A172 (cell line): ENCODE measurements at regions not wholly inside any gene's neighbourhood (a gene's known extent, or its start where the extent isn't known, plus 50 kb on each side); places are given as distances from the start of the nearest gene placed in this dataset.

Experiments
- DNase-seq: peaks from one replicate; pipeline ENCODE4 v3.0.0-alpha.2; 2015; ENCODE audit warnings: low spot score

DNA sequence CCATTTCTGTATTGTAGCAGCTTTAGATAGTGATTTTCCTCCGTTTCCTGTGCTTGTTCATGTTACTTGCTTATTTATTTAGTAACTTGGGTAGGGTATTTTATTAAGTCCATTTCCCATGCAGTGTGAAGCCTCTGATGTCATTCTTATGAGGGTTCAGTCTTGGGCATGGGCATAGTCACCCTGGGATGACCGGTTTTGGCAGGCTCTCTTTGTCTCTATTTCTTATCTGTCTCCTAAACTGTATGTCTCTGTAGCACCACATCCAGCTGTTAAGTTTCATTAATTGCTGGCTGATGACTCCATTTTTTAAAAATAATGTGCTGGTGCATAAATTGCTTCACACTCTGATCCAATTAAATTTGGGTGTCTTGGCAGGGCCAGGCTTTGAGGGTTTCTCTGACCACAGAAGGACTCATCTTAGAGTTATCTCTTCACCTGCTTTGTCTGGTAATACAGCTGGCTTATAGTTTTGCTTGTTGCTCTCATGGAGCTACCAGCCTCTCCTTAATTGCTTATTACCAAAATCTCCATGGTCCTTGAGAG, 173.3 kb upstream of the VLDLR start:
- no peak for DNase-seq

DNA sequence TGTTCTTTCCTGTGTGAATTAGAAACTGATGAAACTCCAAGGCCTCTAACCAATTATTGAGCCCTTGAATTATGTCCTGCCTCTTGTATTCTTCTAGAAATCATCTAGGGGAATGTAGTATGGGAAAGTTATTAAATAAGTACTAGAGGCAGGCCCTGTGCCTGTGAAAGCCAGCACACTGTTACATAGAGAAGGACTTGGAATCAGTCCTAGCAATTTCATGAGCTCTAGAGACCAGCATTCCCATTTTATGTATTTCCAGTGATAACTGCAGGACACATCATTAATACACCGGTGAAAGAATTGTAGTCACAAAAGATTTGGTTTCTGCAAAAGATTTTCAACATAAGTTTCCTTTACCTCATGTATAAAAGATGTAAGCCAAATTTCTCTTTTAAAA, 168.5 kb upstream of the VLDLR start:
- DNase-seq = no peak

DNA sequence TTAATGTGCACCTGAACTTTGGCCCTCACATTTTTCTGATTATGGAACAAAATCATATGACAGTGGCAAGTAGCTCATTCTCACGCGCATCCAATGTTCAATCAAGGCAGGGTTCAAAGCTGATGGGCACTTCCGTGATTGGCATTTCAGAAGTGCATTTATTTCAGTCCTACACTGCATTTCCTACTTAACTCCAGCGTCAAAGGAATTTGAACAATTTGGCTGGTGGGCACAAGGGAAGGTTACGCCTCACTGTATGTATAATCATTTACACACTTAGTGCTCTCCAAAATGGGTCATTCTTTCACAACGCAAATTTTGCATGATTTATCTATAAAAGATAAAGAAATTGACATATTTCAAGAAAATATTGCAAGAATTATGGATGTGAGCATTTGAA, 167.9 kb upstream of the VLDLR start:
- no peak for DNase-seq

DNA sequence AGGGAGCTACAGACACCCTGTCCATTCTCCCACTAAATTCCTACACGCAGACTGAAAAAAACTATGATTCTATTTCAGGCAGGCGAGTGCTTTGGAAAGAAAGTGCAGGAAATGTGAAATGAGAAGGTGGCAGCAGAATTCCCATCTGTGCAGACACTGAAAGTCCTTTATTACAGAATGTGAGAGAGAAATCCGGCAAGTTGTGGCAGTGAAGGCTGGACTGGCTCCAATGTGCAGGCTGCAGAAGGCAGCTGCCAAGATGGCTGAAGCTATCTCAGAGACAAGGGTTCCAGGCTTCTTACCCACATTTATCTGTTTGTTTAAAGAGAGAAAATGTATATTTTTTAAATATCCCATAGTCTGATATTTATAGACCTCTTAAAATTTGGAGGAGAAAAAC, 161.8 kb upstream of the VLDLR start:
- DNase-seq = no peak

DNA sequence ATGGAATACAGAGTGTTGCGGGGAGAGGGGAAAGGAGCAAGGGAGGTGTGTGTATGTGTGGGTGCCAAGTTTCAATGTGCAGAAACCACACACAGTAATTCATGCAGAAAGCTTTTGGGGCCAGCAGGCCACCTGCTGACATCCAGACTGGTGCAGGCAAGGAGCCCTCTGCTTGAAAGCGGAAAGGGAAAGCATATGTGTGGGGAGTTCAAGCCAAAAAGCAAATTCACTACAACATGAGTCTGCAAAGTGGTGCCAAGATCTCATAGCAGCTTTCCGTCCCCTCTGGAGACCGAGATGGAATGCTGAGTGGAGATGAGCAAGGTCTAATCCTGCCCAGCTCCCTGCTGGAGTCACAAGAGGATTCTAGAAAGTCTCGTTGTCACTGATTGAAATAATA, 159.7 kb upstream of the VLDLR start:
- DNase-seq = no peak

DNA sequence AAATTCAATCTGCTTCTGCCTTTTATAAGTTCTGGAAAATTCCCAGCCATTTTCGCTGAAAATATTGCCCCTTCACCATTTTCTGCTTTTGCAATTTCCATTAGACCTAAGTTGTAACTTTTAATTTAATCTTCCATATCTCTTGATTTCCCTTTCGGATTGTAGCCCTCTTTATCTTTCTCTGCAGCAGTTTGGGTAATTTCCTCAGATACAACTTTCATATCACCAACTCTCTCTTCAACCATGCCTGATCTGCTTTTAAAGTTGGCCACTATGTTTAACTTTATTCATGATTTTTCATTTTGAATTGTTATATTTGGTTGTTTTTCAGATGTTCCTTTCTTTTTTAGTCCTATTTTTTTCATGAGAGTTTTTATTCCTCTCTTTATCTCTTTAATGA, 157.0 kb upstream of the VLDLR start:
- DNase-seq = no peak

DNA sequence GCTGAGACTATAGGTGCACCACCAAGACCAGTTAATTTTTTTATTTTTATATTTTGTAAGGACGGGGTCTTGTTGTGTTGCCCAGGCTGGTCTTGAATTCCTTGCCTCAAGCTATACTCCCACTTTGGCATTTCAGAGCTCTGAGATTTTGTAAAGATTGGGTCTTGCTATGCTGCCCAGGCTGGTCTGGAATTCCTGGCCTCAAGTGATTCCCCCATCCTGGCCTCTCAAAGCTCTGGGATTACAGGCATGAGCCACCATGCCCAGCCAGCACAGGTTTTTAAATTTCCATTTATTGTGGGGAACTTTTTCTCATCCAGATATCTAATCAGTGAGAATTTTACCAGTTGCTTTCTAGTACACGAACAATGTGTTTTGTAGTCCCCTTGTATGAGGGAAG, 156.1 kb upstream of the VLDLR start:
- no peak for DNase-seq

DNA sequence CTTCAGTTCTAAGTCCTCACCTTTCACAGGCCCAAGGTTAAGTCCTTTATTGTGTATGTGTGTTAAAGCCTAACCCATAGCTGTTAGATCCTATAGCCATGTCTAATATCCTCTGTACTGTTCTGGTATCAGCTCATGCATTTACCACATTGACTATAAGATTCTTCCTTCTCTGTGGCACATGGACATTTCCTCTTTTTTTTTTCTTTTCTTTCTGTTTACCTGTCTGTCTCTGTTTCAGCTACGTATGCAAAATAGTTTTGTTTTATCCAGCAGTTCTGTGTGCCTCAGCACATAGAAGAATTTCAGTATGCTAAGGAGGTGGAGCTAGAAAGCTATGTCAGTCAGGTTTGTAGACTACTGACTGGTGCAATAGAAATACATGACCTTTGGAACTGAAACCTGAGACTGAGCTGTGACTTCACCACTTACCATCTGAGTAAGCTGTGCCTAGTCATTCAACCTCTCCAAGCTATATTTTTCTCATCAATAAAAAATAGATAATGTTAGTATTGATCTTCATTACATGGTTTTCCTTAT, 155.6 kb upstream of the VLDLR start:
- DNase-seq = no peak

DNA sequence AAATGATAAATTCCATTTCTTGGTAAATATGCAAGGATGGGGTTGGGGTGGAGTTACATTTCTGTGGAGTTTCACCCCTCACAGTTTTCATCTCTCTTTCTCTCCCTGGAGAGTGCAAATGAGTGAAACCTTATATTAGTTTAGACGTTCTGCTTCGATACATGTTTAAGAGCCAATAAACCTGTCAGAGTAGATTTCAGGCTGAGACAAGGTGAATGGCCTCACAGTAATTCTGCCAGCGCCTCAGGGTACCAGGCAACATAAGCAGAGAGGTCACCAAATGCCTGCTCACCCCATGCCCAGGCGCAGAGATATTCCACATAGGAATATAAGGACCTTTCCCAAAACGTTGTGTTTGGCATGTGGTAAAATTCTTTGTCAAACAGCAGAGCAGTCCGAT, 154.9 kb upstream of the VLDLR start:
- no peak for DNase-seq

DNA sequence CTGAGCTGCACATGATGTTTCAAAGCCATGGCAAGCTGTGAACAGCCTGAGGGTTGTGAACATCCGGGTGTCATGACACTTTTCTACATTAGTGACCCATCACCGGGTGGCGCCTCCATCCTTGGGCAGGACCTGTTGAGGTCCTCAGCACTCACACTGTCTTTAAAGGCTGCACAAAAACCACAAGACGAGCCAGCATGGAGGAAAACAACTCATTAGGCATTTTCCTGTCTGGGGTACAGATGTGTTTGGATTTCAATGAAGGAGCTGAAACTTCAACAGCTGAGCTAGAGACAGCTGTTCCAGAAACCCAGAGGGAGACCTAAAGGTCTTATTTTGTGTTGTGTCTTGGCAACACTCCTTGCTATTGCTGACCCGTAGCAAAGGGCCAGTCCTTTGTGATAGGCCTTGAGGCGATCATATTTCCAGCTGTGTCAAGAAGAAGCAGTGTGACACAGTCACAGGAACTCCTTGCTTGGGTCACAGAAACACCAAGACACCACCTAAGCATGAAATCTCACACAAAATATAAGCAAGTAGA, 151.8 kb upstream of the VLDLR start:
- peak; percentile 19 for DNase-seq

DNA sequence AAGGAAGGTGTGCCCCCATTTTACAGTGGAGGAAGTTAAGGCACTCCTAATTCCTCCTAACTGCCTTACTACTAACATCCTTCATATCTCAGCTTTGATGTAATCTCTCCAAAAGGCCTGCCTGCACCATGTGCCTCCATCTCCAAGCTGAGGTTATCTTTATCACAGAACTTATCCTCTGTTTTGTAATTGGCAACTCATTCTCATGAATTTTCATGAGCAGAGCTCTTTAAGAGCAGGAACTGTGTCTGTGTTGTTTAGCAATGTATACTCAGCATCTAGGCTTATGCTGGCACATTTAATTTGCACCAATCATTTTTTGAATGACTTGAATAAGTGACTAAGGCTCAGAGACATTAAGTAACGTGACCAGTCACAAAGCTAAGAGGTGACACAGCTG, 147.9 kb upstream of the VLDLR start:
- no peak for DNase-seq

DNA sequence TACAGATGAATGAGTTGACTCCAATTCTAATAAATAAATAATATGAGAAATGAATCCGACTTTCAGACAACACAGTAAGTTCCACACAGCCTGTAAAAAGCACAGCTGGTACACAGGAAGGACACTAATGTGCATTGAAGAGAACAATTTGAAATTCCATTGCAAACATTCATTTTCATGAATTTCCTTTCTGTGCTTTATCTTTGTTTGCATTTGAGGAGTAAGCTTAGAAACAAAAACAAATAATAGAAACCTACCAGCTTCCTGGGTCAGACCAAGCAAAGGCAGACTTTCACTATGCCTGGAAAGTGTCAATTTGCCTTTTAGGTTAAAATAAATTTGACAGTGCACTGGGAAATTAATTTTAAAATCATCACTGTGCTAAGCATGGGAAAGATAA, 143.8 kb upstream of the VLDLR start:
- no peak for DNase-seq

DNA sequence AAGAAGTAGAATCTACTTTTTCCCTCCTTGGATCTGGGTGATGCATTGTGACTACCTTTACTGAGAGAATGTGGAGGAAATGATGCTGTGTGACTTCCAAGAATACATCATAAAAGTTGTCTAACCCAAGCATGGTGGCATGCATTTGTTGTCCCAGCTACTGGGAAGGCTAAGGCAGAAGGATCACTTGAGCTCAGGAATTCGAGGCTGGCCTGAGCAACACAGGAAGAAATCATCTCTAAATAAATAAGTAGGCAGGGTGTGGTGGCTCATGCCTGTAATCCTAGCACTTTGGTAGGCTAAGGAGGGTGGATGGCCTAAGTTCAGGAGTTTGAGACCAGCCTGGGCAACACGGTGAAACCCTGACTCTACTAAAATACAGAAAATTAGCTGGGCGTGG, 143.2 kb upstream of the VLDLR start:
- no peak for DNase-seq

DNA sequence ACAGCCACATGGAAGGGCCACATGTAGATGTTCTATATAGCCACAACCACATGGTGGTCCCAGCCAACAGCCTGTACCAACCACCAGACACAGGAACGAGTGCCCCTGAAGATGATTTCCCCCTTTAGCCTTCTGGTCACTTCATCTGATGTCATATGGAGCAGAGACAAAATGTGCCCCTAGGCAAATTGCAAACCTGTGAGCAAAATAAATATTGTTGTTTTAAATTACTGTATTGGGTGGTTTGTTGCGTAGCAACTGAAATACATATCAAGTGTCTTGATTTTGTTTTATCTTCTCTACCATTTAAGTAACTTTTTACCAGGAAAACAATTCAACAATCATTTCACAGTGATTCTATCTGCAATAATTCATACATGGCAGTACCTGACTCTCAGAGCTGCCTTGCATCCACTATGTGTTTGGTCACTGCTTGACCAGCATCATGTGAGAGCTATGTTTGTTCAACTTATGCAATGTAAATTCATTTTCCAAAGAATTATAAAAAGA, 142.5 kb upstream of the VLDLR start:
- DNase-seq = no peak

DNA sequence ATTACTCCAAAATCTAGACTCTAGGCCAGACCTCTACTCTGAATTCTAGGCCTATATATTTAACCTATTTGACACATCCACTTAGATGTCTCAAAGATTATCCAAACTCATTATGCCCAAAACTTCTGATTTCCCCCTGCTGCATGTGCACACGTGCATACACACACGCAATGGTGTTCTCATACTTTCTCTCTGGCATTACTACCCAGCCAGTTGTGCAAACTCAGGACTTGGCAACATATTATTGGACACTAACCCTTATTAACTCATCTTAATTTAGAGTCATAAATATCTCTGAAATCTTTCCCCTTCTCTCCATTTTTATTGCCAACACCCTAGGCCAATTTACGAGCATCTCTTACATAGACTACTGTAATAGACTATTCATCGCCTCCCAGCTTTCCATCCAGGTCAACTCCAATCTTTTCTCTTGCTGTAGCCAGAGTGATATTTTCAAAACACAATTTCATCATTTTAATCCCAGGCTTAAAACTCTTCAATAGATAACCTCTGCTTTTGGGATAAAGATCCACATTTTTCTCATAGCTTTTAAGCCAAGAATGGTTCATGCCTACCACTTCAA, 141.2 kb upstream of the VLDLR start:
- no peak for DNase-seq

DNA sequence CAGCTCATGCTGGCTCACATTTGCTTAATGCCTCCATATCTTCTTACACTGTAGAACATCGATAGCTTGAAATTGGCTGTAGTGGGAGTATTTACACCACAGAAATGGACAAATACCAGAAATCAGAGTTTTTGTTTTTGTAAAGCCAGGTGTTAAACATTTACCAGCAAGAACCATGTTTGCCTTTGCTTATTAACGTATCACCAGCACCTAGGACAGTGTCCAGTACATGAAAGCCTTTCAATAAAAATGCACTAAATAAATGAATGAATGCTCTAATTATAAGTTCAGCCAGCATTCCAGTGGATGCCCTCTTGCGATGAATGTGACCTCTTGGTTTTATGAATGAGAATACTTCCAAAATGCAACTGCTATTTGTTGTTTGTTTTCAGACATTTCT, 140.4 kb upstream of the VLDLR start:
- no peak for DNase-seq

DNA sequence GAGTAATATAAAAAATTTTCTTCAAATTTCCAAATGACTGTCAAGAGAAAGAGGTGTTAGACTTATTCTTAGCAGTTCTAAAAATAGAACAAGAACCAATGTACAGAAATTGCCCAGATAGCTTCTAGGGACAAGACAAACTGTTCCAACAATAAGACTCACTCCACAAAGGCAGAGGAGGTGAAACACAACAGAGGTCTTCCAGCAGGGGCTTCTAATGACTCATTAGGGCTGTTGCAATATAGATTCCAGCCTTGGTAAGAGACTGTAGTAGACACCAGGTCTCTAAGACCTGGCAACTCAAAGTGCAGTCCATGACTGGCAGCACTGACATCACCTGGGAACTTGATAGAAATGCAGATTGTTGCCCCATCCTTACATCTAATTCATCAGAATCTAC, 134.6 kb upstream of the VLDLR start:
- DNase-seq = no peak

DNA sequence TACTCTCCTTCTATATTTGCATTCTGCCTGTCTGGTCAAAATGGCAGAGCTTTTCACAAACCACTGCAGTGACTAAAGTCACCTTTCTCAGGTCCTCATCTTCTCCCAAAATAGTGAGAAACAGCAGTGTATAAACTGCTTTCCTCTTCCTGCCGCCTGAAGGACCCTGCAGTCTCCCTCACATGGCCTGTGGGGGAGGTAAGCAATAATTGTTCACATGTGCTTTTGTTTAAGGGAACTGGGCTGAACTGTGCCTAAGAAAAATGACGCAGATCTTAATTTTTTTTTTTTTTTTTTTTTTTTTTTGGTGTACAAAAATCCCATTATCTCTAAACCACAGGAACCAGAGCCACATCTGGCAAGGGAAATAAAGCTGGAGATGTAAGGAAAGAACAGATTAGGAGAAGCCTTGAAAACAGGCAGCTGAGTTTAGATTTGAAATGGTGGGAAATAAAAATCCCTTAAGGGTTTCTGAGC, 131.7 kb upstream of the VLDLR start:
- DNase-seq = no peak

DNA sequence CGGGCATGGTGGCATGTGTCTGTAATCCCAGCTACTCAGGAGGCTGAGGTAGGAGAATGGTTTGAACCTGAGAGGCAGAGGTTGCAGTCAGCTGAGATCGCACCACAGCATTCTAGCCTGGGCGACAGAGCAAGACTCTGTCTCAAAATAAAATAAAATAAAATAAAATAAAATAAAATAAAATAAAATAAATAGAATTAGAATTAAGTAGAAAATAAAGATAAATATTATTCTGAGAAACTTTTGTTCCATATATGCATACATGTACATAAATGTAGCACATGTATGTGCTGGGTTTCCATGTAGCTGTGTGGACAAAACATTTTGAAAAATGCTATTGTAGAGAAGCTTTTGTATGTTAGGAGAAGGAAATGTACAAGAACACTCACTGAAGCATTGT, 129.4 kb upstream of the VLDLR start:
- DNase-seq = no peak

DNA sequence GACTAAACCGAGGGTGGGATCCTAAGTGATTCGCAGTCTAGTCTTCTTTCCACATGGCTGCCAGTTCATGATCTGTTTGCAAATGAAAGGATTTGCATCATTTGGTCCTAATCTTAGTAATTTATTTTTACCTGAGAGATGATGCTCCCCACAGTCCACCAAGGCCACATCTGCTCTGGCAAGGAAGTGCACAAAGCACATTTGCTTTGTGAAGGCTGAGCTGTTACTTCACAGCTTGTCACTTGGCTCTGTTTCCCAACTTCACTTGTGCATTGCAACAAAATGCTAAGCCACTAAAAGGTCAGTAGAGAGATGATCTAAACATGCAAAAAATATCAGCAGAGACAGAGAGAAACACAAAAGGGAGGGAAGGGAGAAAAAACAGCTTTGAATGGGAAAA, 128.5 kb upstream of the VLDLR start:
- no peak for DNase-seq

DNA sequence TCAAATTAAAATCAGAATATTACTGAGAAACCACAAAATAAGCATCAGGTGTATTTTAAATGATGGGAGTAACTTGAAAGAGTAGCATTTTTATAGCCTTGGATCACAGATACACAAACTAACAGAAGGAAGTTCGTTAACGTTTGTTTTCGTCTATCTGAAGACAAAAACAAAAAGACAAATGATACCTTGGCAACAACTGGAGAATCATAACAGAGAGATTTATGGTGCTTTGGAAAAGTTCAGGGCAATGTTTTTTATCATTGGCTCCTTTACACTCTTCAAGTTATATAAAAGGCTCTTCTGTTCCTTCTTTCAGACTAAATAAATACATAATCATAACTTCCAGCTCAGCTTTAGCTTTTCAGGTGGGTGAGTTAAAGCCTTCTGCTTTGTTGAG, 128.1 kb upstream of the VLDLR start:
- DNase-seq = no peak

DNA sequence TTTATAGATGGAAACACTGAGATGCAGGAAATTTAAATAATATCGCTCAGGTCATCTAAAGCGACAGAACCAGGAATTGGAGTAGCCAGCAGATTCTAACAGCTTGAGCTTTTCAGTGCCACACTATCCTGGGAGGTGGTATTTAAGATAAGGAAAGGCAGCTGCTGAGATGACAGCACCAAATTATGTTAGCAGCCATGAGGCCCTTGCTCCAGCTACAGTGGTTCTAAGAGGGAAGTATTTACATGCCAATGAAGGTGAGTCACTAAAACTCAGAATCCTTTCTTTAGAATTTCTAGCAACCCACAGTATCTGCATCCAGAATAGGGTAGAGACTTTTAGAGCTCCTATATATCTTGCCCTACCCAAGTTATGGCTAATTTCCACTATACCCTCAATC, 127.0 kb upstream of the VLDLR start:
- peak; percentile 64 for DNase-seq

DNA sequence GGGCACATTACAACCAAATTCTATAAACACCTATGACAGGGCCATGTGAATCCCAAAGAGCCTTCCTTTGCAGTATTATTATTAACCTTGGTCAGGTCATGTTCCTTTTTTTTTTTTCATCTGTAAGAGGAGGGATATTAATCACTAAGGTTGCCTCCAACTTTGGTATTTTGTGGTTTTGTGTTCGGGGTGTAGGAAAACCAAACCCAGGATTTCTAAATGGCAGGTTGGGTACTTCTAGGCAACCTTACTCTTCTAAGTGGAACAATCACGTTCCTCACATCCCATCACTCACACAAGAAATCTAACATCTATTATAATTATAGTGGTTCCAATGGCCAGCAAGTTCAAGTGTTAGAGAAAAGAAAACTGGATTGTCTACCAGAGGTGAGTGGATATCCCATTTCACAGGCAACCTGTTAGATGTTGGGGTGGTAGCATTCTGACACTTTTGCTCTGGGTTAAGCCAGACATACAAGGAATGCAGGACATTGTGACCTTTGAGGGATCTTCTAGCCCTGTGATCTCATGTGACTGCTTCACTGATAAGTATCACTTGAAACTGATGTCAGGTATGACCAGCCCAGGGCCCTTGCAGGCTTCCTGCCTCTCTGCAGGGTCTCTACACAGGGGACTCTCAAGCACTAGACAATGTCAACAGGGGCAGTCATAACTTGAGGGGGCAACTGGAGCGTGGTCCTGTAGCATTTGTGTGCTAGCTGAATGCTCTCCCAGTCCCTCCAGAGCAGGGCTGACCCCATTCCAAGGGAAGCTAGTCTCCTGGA, 126.2 kb upstream of the VLDLR start:
- DNase-seq = no peak
